Left cardiac atrium (tissue), 4 donors: ENCODE measurements at regions not wholly inside any gene's neighbourhood (a gene's known extent, or its start where the extent isn't known, plus 50 kb on each side); places are given as distances from the start of the nearest gene placed in this dataset.
"Not testable (repeated sequence)": the region's sequence is repeated elsewhere in the genome, so short reads cannot be mapped to it uniquely, and the experiment has no call there.

ENCODE experiments used
- ATAC-seq, 2 donors: fragments of 200-7000 bp; cut with Tn5 transposase; one replicate each; pipeline ENCODE4 v1.9.1; 2020; ENCODE audit warnings: mild to moderate bottlenecking in 2 of 2, moderate library complexity in 2 of 2
- DNase-seq: peaks from one replicate; pipeline ENCODE4 v3.0.0-alpha.2; 2020
- intact Hi-C, 2 donors: fragments of 100-400 bp; cut with DNase I; formaldehyde crosslinking; loops; one replicate each; pipeline versions ENCODE4 v1.14.1 to v1.15.1; 2022 to 2023
- donor health status: DM: no; HTN: yes; CAD: no.
- donor health status: DM: no; HTN: yes; CAD: no; lungs with severe emphysema.
- donor health status: DM: yes; HTN: yes; CAD: no.
- donor health status: Dilated cardiomyopathy.

GRCh38 chr18:30150586-30151250 lies 891.8 kb downstream of the DSC3 start:
- DNase-seq, result no peak
- intact Hi-C loops, result no loop called here
- no peak for ATAC-seq

- DNase-seq (no peak), ATAC-seq (no peak)
- intact Hi-C loops, result no loop called here
Observed at GRCh38 chr18:30149585-30149984, 893.0 kb downstream of the DSC3 start.

- ATAC-seq, result no peak
- intact Hi-C loops, result no loop called here
Observed at GRCh38 chr18:30142870-30143269, 899.7 kb downstream of the DSC3 start.

GRCh38 chr18:30142248-30142647 lies 900.3 kb downstream of the DSC3 start:
- intact Hi-C loops, result no loop called here
- ATAC-seq (no peak), DNase-seq (no peak)

More at GRCh38 chr18:30142870-30143269, 899.7 kb downstream of the DSC3 start:
- DNase-seq, result no peak

GRCh38 chr18:30141506-30141905 lies 901.0 kb downstream of the DSC3 start:
- DNase-seq, intact Hi-C loops, ATAC-seq: not testable (repeated sequence)

GRCh38 chr18:30139631-30140287 lies 902.8 kb downstream of the DSC3 start:
- intact Hi-C loops, result no loop called here
- no peak for DNase-seq
- no peak for ATAC-seq

- ATAC-seq (no peak), DNase-seq (no peak)
- intact Hi-C loops, result no loop called here
Observed at GRCh38 chr18:30135938-30136337, 906.6 kb downstream of the DSC3 start.

GRCh38 chr18:30134020-30134419 lies 908.5 kb downstream of the DSC3 start:
- ATAC-seq, result no peak
- DNase-seq, result no peak
- intact Hi-C loops, result no loop called here

- intact Hi-C loops, result no loop called here
- DNase-seq, result no peak
- no peak for ATAC-seq
Observed at GRCh38 chr18:30132959-30133358, 909.6 kb downstream of the DSC3 start.

- intact Hi-C loops, result no loop called here
- no peak for ATAC-seq
- no peak for DNase-seq
Observed at GRCh38 chr18:30121397-30121796, 921.1 kb downstream of the DSC3 start.

GRCh38 chr18:30113454-30113853 lies 929.1 kb downstream of the DSC3 start:
- intact Hi-C loops, result no loop called here
- no peak for ATAC-seq
- DNase-seq, result no peak

GRCh38 chr18:30106356-30106755 lies 936.2 kb downstream of the DSC3 start:
- intact Hi-C loops, result no loop called here
- DNase-seq (no peak), ATAC-seq (no peak)

GRCh38 chr18:30103881-30104280 lies 938.7 kb downstream of the DSC3 start:
- intact Hi-C loops, result no loop called here
- DNase-seq, result no peak

GRCh38 chr18:30096796-30097195 lies 945.7 kb downstream of the DSC3 start:
- DNase-seq (no peak), ATAC-seq (no peak)
- intact Hi-C loops, result no loop called here

More at GRCh38 chr18:30103881-30104280, 938.7 kb downstream of the DSC3 start:
- no peak for ATAC-seq

- no peak for ATAC-seq
- intact Hi-C loops, result no loop called here
- no peak for DNase-seq
Observed at GRCh38 chr18:30094556-30094955, 948.0 kb downstream of the DSC3 start.

- DNase-seq (no peak), ATAC-seq (no peak)
- intact Hi-C loops, result no loop called here
Observed at GRCh38 chr18:30093376-30093775, 949.2 kb downstream of the DSC3 start.

GRCh38 chr18:30088238-30089015 lies 954.1 kb downstream of the DSC3 start:
- intact Hi-C loops, result no loop called here
- no peak for DNase-seq
- ATAC-seq, result no peak

GRCh38 chr18:30086351-30086750 lies 956.2 kb downstream of the DSC3 start:
- intact Hi-C loops, result no loop called here
- DNase-seq, result no peak
- no peak for ATAC-seq

- ATAC-seq, result no peak
- intact Hi-C loops, result no loop called here
Observed at GRCh38 chr18:30081122-30081521, 961.4 kb downstream of the DSC3 start.

GRCh38 chr18:30072609-30073385 lies 969.7 kb downstream of the DSC3 start:
- ATAC-seq, result no peak
- intact Hi-C loops, result no loop called here

More at GRCh38 chr18:30081122-30081521, 961.4 kb downstream of the DSC3 start:
- DNase-seq, result no peak

More at GRCh38 chr18:30072609-30073385, 969.7 kb downstream of the DSC3 start:
- no peak for DNase-seq
